GM13977 (cell line): ENCODE measurements at regions not wholly inside any gene's neighbourhood (a gene's known extent, or its start where the extent isn't known, plus 50 kb on each side); places are given as distances from the start of the nearest gene placed in this dataset.

Experiments used
- DNase-seq: peaks from one replicate; pipeline ENCODE4 v3.0.0; 2012; ENCODE audit warnings: low spot score
- CTCF ChIP-seq: IDR thresholded peaks from 2 replicates; pipeline ENCODE4 v1.5.1; 2012; ENCODE audit warnings: mild to moderate bottlenecking, control low read depth; ENCODE audit not compliant: insufficient read depth; ENCODE audit errors: extremely low read depth, missing control alignments
- in situ Hi-C: fragments of 300-500 bp; cut with MboI; formaldehyde crosslinking; loops from one replicate; pipeline ENCODE4 v1.12.0; 2022; ENCODE audit warnings: low sequenced_read_pairs, low pct_unique_long_range_greater_than_20kb, mixed read lengths, inconsistent platforms; ENCODE audit not compliant: unreplicated experiment

GRCh38 chr1:29691499-29691898 is 455.2 kb downstream of the PTPRU start:
- in situ Hi-C loops: no loop called here
- DNase-seq: no peak
- TF ChIP-seq CTCF: no peak

DNA sequence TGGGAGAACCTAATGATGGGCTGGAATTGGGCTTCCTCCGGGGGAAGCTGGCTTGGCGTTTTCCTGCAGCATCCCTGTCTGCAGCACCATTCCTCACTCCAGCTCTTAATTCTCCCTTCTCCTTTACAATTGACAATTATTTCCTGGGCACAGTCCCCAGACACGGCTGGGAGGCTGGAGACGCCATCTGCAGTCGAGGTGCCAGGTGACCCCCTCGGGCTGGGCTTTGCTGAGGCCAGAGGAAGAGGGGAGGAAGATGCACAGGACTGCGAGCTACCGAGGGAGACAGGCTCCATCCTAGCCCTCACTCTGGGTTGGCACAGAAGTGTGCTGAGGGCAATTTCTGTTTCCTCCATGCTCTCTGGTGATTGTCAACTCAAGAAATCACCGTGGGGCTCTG is 453.8 kb downstream of the PTPRU start:
- no peak for DNase-seq
- TF ChIP-seq CTCF: no peak
- in situ Hi-C loops: no loop called here

- peak; percentile 35 for TF ChIP-seq CTCF
- in situ Hi-C loops: no loop called here
- DNase-seq: no peak
Measured at GRCh38 chr1:29689372-29690030, 453.2 kb downstream of the PTPRU start.

DNA sequence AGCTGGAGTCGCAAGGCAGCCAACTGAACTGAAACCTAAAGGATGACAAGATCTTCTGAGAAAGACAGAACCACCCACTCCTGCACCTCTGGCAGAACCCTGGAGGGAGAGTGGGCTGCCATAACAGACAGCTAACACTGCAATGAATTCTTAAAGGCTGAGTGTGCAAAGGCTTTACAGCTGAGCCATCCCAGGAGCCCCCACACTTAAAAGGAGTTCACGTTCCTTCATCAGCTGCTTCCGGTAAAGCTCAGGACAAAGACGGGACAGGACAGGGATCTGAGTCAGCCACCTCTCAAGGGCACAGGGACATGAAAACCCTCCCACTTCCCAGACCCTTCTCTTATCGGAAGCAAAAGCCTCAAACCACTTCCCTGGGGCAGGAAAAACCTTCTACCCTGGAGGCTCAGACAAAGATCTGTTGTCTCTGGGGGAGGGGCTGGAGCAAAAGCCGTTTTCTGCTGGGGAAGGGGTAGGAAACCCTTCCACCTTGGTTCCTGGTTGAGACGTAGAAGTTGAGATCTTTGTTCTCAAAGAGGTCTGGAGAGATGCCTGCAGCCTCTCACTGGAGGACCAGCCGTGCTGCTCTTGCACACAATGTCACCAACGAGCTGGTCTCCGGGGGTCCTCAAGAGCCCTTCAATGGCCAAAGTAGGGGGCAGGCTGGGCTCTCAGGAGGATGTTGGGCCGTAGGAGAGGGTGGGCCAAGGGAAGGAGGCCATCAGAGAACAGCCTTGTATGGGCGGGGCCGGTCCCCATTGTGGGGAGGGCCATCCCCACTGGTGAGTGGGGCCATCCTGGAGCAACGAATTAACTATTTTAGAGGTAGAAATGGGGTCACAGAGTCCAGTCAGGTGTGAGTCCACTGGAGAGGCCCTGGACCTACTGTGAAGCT is 452.4 kb downstream of the PTPRU start:
- DNase-seq: peak; percentile 58
- no peak for TF ChIP-seq CTCF
- in situ Hi-C loops: no loop called here

DNA sequence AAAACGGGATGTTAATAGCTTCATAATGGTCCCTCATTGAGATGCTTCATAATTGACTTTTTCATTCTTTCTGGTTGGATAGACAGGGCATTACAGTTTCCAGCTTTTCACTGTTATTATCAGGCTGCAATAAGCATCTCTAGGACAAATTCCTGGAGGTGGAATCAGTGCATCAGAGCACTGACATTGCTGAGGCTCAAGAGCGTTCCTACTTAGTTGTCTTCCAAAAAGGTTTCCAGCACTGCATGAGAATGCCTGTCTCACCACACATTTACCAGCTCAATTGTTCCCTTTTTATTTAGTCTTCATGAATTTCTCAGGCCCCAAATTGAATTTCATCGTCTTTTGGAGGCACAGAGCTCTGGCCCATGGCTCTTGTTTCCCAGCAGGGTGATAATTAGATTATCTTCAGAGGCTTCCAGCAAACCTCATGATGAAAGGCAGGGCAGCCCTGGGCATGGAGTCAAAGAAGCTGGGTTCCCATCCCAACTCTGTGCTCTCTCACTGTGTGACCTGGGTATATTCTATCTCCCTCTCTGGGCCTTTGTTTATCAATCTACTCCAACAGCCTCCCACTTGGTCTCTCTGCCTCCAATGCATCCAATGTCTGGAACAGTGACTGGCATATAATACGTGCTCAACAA is 451.4 kb downstream of the PTPRU start:
- in situ Hi-C loops: no loop called here
- no peak for DNase-seq
- TF ChIP-seq CTCF: no peak

GRCh38 chr1:29687166-29687565 is 450.8 kb downstream of the PTPRU start:
- no peak for TF ChIP-seq CTCF
- DNase-seq: no peak
- in situ Hi-C loops: no loop called here
